IMR-90 (cell line): ENCODE measurements at regions not wholly inside any gene's neighbourhood (a gene's known extent, or its start where the extent isn't known, plus 50 kb on each side); places are given as distances from the start of the nearest gene placed in this dataset.

Experiments used
- CTCF ChIP-seq: conservative IDR thresholded peaks from 2 replicates; pipeline ENCODE4 v1.5.1; 2012; ENCODE audit warnings: mild to moderate bottlenecking, low read depth, low read length, improper control_type of control experiment
- RAD21 ChIP-seq: IDR thresholded peaks from 2 replicates; pipeline ENCODE4 v1.6.1; 2012; ENCODE audit warnings: low read length, improper control_type of control experiment

- no peak for TF ChIP-seq RAD21
- TF ChIP-seq CTCF, result no peak
Measured at GRCh38 chr6:115750292-115750691, 310.4 kb downstream of the FRK start.
